ENCODE measurements at regions not wholly inside any gene's neighbourhood (a gene's known extent, or its start where the extent isn't known, plus 50 kb on each side); places are given as distances from the start of the nearest gene placed in this dataset.
A peak's percentile ranks its signal among the peaks of the same experiment; 100 is the strongest.

- DNase-seq: no peak
Observed at GRCh38 chr5:88144219-88145001, 124.2 kb downstream of the TMEM161B start.

- DNase-seq: no peak
Observed at GRCh38 chr5:88143693-88144218, 124.9 kb downstream of the TMEM161B start.

GRCh38 chr5:88142886-88143692 is 125.6 kb downstream of the TMEM161B start:
- DNase-seq: peak in 1 of 2 donors; percentile 20

- no peak for DNase-seq
Observed at GRCh38 chr5:88142636-88142885, 126.1 kb downstream of the TMEM161B start.

GRCh38 chr5:88140856-88141752 is 127.5 kb downstream of the TMEM161B start:
- peak; percentile 91 to 93 for DNase-seq

GRCh38 chr5:88140396-88140855 is 128.2 kb downstream of the TMEM161B start:
- DNase-seq: peak in 1 of 2 donors; percentile 12

GRCh38 chr5:88130211-88130815 is 138.3 kb downstream of the TMEM161B start:
- no peak for DNase-seq

- no peak for DNase-seq
Observed at GRCh38 chr5:88128813-88129212, 139.8 kb downstream of the TMEM161B start.

GRCh38 chr5:88119535-88120125 is 149.0 kb downstream of the TMEM161B start:
- DNase-seq: no peak

GRCh38 chr5:88118179-88118578 is 150.5 kb downstream of the TMEM161B start:
- no peak for DNase-seq

GRCh38 chr5:88117546-88117945 is 151.1 kb downstream of the TMEM161B start:
- DNase-seq: no peak

GRCh38 chr5:88116396-88116795 is 152.2 kb downstream of the TMEM161B start:
- DNase-seq: no peak

GRCh38 chr5:88115211-88115610 is 153.4 kb downstream of the TMEM161B start:
- DNase-seq: no peak

GRCh38 chr5:88113429-88113828 is 155.2 kb downstream of the TMEM161B start:
- DNase-seq: no peak

GRCh38 chr5:88109818-88110217 is 158.8 kb downstream of the TMEM161B start:
- no peak for DNase-seq

GRCh38 chr5:88108490-88109279 is 160.0 kb downstream of the TMEM161B start:
- no peak for DNase-seq

GRCh38 chr5:88094906-88095496 is 173.6 kb downstream of the TMEM161B start:
- DNase-seq: no peak

- DNase-seq: no peak
Observed at GRCh38 chr5:88094403-88094802, 174.2 kb downstream of the TMEM161B start.

- DNase-seq: no peak
Observed at GRCh38 chr5:88093765-88094164, 174.9 kb downstream of the TMEM161B start.
